ENCODE measurements at regions not wholly inside any gene's neighbourhood (a gene's known extent, or its start where the extent isn't known, plus 50 kb on each side); places are given as distances from the start of the nearest gene placed in this dataset.

GRCh38 chr13:78993792-78994191 is 334.8 kb upstream of the OBI1 start:
- TF ChIP-seq, protein P1, sequence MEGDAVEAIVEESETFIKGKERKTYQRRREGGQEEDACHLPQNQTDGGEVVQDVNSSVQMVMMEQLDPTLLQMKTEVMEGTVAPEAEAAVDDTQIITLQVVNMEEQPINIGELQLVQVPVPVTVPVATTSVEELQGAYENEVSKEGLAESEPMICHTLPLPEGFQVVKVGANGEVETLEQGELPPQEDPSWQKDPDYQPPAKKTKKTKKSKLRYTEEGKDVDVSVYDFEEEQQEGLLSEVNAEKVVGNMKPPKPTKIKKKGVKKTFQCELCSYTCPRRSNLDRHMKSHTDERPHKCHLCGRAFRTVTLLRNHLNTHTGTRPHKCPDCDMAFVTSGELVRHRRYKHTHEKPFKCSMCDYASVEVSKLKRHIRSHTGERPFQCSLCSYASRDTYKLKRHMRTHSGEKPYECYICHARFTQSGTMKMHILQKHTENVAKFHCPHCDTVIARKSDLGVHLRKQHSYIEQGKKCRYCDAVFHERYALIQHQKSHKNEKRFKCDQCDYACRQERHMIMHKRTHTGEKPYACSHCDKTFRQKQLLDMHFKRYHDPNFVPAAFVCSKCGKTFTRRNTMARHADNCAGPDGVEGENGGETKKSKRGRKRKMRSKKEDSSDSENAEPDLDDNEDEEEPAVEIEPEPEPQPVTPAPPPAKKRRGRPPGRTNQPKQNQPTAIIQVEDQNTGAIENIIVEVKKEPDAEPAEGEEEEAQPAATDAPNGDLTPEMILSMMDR (IDR thresholded peaks at IDR 0.05) = no peak
- no peak for TF ChIP-seq POLR2A (IDR thresholded peaks at IDR 0.05)
- no peak for TF ChIP-seq POLR2AphosphoS5 (IDR thresholded peaks at IDR 0.05)

All from prostate gland (tissue), 2 donors.